Cardiac fibroblast (primary cell): ENCODE measurements at regions not wholly inside any gene's neighbourhood (a gene's known extent, or its start where the extent isn't known, plus 50 kb on each side); places are given as distances from the start of the nearest gene placed in this dataset.
"Not testable (repeated sequence)": the region's sequence is repeated elsewhere in the genome, so short reads cannot be mapped to it uniquely, and the experiment has no call there.

Source experiments
- DNase-seq, 2 donors: peaks; one replicate each; pipeline versions ENCODE4 v3.0.0 to v3.0.0-alpha.2; 2010; ENCODE audit warnings: low read depth in 2 of 2
- H3K4me3 ChIP-seq, 2 donors: replicated peaks in 1 of 2; 1 replicate in 1 of 2; 2 replicates in 1 of 2; pipeline ENCODE4 v1.5.1; 2011; ENCODE audit warnings: low read depth in 2 of 2, low read length in 2 of 2, mild to moderate bottlenecking in 2 of 2, moderate library complexity in 1 of 2
- TF ChIP-seq, protein P1 (sequence below): IDR thresholded peaks from one replicate; pipeline ENCODE4 v1.5.1; 2011; ENCODE audit warnings: low read depth, mild to moderate bottlenecking, low read length, inconsistent platforms

- no peak for DNase-seq
Measured at GRCh38 chr1:199085903-199086302, 447.1 kb downstream of the PTPRC start.

GRCh38 chr1:199087144-199087543, 448.3 kb downstream of the PTPRC start:
- H3K4me3 ChIP-seq, result no peak overlapping the region

More at GRCh38 chr1:199085903-199086302, 447.1 kb downstream of the PTPRC start:
- TF ChIP-seq, protein P1, sequence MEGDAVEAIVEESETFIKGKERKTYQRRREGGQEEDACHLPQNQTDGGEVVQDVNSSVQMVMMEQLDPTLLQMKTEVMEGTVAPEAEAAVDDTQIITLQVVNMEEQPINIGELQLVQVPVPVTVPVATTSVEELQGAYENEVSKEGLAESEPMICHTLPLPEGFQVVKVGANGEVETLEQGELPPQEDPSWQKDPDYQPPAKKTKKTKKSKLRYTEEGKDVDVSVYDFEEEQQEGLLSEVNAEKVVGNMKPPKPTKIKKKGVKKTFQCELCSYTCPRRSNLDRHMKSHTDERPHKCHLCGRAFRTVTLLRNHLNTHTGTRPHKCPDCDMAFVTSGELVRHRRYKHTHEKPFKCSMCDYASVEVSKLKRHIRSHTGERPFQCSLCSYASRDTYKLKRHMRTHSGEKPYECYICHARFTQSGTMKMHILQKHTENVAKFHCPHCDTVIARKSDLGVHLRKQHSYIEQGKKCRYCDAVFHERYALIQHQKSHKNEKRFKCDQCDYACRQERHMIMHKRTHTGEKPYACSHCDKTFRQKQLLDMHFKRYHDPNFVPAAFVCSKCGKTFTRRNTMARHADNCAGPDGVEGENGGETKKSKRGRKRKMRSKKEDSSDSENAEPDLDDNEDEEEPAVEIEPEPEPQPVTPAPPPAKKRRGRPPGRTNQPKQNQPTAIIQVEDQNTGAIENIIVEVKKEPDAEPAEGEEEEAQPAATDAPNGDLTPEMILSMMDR, result no peak
- no peak overlapping the region for H3K4me3 ChIP-seq

GRCh38 chr1:199089393-199090122, 450.7 kb downstream of the PTPRC start:
- DNase-seq, result no peak
- no peak overlapping the region for H3K4me3 ChIP-seq

More at GRCh38 chr1:199087144-199087543, 448.3 kb downstream of the PTPRC start:
- TF ChIP-seq, protein P1, result no peak
- no peak for DNase-seq

DNA sequence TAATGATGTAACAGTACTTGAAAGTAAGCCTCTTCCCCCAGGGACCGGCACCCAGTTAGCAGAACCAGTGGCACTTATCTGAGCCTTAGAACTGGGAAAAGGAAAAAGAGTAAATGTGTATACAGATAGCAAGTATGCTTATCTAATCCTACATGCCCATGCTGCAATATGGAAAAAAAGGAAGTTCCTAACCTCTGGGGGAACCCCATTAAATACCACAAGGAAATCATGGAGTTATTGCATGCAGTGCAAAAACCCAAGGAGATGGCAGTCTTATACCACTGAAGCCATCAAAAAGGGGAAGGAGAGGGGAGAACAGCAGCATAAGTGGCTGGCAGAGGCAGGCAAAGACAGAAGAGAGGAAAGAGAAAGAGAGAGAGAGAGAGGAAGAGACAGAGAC, 456.8 kb downstream of the PTPRC start:
- not testable (repeated sequence) for H3K4me3 ChIP-seq, DNase-seq

More at GRCh38 chr1:199089393-199090122, 450.7 kb downstream of the PTPRC start:
- TF ChIP-seq, protein P1, result no peak

DNA sequence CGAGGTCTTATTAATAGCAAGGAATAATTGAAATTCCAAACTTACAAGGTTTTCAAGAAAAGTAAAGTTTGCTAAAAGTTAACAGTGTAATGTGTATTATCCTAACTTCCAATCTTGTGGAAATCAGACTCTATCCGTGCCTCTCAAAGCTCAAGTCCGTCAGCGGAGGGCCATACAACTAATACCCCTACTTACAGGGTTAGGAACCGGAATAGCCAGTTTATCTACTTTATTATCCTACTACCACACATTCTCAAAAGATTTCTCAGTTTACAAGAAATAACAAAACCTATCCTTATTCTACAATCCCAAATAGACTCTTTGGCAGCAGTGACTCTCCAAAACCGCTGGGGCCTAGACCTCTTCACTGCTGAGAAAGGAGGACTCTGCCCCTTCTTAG, 457.8 kb downstream of the PTPRC start:
- no peak for DNase-seq
- TF ChIP-seq, protein P1, result no peak
- H3K4me3 ChIP-seq, result no peak overlapping the region

DNA sequence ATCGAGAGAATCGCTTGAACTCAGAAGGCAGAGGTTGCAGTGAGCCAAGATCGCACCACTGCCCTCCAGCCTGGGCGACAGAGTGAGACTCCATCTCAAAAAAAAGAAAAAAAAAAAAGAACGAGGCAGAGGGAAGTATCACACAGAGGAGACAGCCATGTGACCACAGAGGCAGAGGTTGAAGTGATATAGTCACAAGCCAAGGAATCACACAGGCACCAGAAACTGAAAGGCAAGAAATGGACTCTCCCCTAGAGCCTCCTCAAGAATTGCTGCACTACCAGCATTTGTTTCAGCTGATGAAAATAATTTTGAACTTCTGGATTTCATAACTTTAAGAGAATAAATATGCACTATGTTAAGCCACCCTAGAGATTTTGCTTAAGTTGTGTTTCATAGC, 459.6 kb downstream of the PTPRC start:
- TF ChIP-seq, protein P1, result no peak
- DNase-seq, result no peak
- H3K4me3 ChIP-seq, result no peak overlapping the region

- TF ChIP-seq, protein P1, result no peak
- no peak overlapping the region for H3K4me3 ChIP-seq
- DNase-seq, result no peak
Measured at GRCh38 chr1:199101139-199101538, 462.3 kb downstream of the PTPRC start.
